Liver (tissue), 8 donors: ENCODE measurements at regions not wholly inside any gene's neighbourhood (a gene's known extent, or its start where the extent isn't known, plus 50 kb on each side); places are given as distances from the start of the nearest gene placed in this dataset.

Experiments
- DNase-seq: peaks from one replicate; pipeline ENCODE4 v3.0.0-alpha.2; 2017; ENCODE audit warnings: low spot score
- H3K27ac ChIP-seq, 2 donors: one replicate each; pipeline ENCODE4 v1.7.0; 2013; ENCODE audit warnings: inconsistent platforms in 2 of 2, low read length in 2 of 2, control low read depth in 1 of 2, low read depth in 1 of 2, mild to moderate bottlenecking in 1 of 2
- H3K27me3 ChIP-seq, 4 donors: one replicate each; pipeline versions ENCODE4 v1.6.1 to v1.7.0; 2013; ENCODE audit warnings: low read length in 3 of 4, inconsistent platforms in 1 of 4, mild to moderate bottlenecking in 1 of 4, moderate library complexity in 1 of 4; ENCODE audit not compliant: control insufficient read depth in 4 of 4, insufficient read depth in 4 of 4
- H3K36me3 ChIP-seq, 4 donors: one replicate each; pipeline versions ENCODE4 v1.6.1 to v1.7.0; 2013; ENCODE audit warnings: low read length in 3 of 4, mild to moderate bottlenecking in 3 of 4, low read depth in 1 of 4, moderate library complexity in 1 of 4; ENCODE audit not compliant: control insufficient read depth in 4 of 4, insufficient read depth in 3 of 4
- H3K4me1 ChIP-seq, 4 donors: one replicate each; pipeline versions ENCODE4 v1.6.1 to v1.7.0; 2013; ENCODE audit warnings: low read length in 3 of 4, mild to moderate bottlenecking in 3 of 4, moderate library complexity in 1 of 4; ENCODE audit not compliant: control insufficient read depth in 4 of 4, insufficient read depth in 4 of 4
- H3K4me3 ChIP-seq, 3 donors: one replicate each; pipeline versions ENCODE4 v1.6.1 to v1.7.0; 2013; ENCODE audit warnings: low read length in 3 of 3, control low read depth in 1 of 3, low read depth in 1 of 3, mild to moderate bottlenecking in 1 of 3
- H3K9ac ChIP-seq, 2 donors: one replicate each; pipeline ENCODE4 v1.7.0; 2013; ENCODE audit warnings: low read length in 2 of 2, mild to moderate bottlenecking in 2 of 2, moderate library complexity in 2 of 2, control low read depth in 1 of 2, low read depth in 1 of 2
- H3K9me3 ChIP-seq, 4 donors: one replicate each; pipeline versions ENCODE4 v1.6.1 to v1.7.0; 2013; ENCODE audit warnings: low read length in 3 of 4; ENCODE audit not compliant: control insufficient read depth in 4 of 4
- ATF3 ChIP-seq: IDR thresholded peaks from 2 replicates; pipeline ENCODE4 v1.6.1; 2016; ENCODE audit warnings: antibody characterized with exemption
- CTCF ChIP-seq: fragments of 150-350 bp; IDR thresholded peaks from 2 replicates; pipeline ENCODE4 v1.5.1; 2017; ENCODE audit warnings: improper control_type of control experiment, low read depth, low read length; ENCODE audit not compliant: missing input control
- EGR1 ChIP-seq, 2 donors: IDR thresholded peaks; 2 replicates each; pipeline ENCODE4 v1.6.1; 2016 to 2018; ENCODE audit warnings: antibody characterized with exemption in 2 of 2, low read depth in 2 of 2
- FOXA1 ChIP-seq: IDR thresholded peaks from 2 replicates; pipeline ENCODE4 v1.6.1; 2016; ENCODE audit warnings: antibody characterized with exemption
- FOXA2 ChIP-seq: IDR thresholded peaks from 2 replicates; pipeline ENCODE4 v1.6.1; 2016; ENCODE audit warnings: antibody characterized with exemption
- GABPA ChIP-seq, 2 donors: IDR thresholded peaks in 1 of 2; conservative IDR thresholded peaks in 1 of 2; 2 replicates each; pipeline ENCODE4 v1.6.1; 2016; ENCODE audit warnings: antibody characterized with exemption in 2 of 2, mild to moderate bottlenecking in 1 of 2, moderate library complexity in 1 of 2
- HNF4A ChIP-seq, 2 donors: conservative IDR thresholded peaks; 2 replicates each; pipeline ENCODE4 v1.6.1; 2016; ENCODE audit warnings: antibody characterized with exemption in 2 of 2, mild to moderate bottlenecking in 2 of 2
- HNF4G ChIP-seq: IDR thresholded peaks from 2 replicates; pipeline ENCODE4 v1.6.1; 2016; ENCODE audit warnings: antibody characterized with exemption
- JUND ChIP-seq, 2 donors: IDR thresholded peaks; 2 replicates each; pipeline ENCODE4 v1.6.1; 2016; ENCODE audit warnings: antibody characterized with exemption in 2 of 2
- MAX ChIP-seq: IDR thresholded peaks from 2 replicates; pipeline ENCODE4 v1.6.1; 2016; ENCODE audit warnings: antibody characterized with exemption
- NR2F2 ChIP-seq: IDR thresholded peaks from 2 replicates; pipeline ENCODE4 v1.6.1; 2016; ENCODE audit warnings: antibody characterized with exemption
- RAD21 ChIP-seq, 2 donors: IDR thresholded peaks; 2 replicates each; pipeline ENCODE4 v1.6.1; 2016; ENCODE audit warnings: antibody characterized with exemption in 2 of 2, mild to moderate bottlenecking in 2 of 2
- REST ChIP-seq: IDR thresholded peaks from 2 replicates; pipeline ENCODE4 v1.6.1; 2016; ENCODE audit warnings: antibody characterized with exemption, mild to moderate bottlenecking
- RXRA ChIP-seq, 2 donors: IDR thresholded peaks; 2 replicates each; pipeline ENCODE4 v1.6.1; 2017 to 2018; ENCODE audit warnings: antibody characterized with exemption in 2 of 2, mild to moderate bottlenecking in 1 of 2
- SP1 ChIP-seq: IDR thresholded peaks from 2 replicates; pipeline ENCODE4 v1.6.1; 2018; ENCODE audit warnings: antibody characterized with exemption, mild to moderate bottlenecking
- TAF1 ChIP-seq: conservative IDR thresholded peaks from 2 replicates; pipeline ENCODE4 v1.6.1; 2016; ENCODE audit warnings: antibody characterized with exemption, mild to moderate bottlenecking
- YY1 ChIP-seq: IDR thresholded peaks from 2 replicates; pipeline ENCODE4 v1.6.1; 2016; ENCODE audit warnings: antibody characterized with exemption, mild to moderate bottlenecking
- ZBTB33 ChIP-seq: IDR thresholded peaks from 2 replicates; pipeline ENCODE4 v1.6.1; 2016; ENCODE audit warnings: antibody characterized with exemption
- WGBS: extraction: QIAGEN DNeasy Blood & Tissue Kit; methylation state at CpG from one replicate; pipeline ENCODE4 v1.1.7; 2013; 5-methylcytosine and 5-hydroxymethylcytosine counted together
- donor health status: healthy.
- donor health status: healthy.
- donor health status: healthy.
- donor health status: healthy.
- donor health status: healthy.

- Histone ChIP-seq H3K27me3 (peaks cover 0 to 5% (median 1%) of the 10 kb centered on the region in 4 donors), H3K9me3 (no peaks in the 10 kb centered on the region), H3K36me3 (no peaks in the 10 kb centered on the region), H3K9ac (no peak overlapping the region), H3K4me3 (no peak overlapping the region), H3K4me1 (peaks cover 0 to 2% (median 0%) of the 10 kb centered on the region in 4 donors), H3K27ac (no peak overlapping the region)
- no peak for TF ChIP-seq EGR1 (IDR thresholded peaks at IDR 0.05; ENCODE audit: low read depth in 2 of 2)
- no peak for TF ChIP-seq FOXA1
- no peak for TF ChIP-seq MAX
- no peak for TF ChIP-seq GABPA (IDR thresholded peaks at IDR 0.05 in 1 of 2, conservative IDR thresholded peaks at IDR 0.05 in 1 of 2)
- TF ChIP-seq ZBTB33: no peak
- no peak for TF ChIP-seq FOXA2
- TF ChIP-seq YY1: no peak
- TF ChIP-seq TAF1: no peak
- no peak for TF ChIP-seq ATF3
- no peak for TF ChIP-seq RXRA (IDR thresholded peaks at IDR 0.05)
- no peak for TF ChIP-seq JUND (IDR thresholded peaks at IDR 0.05)
- TF ChIP-seq RAD21 (IDR thresholded peaks at IDR 0.05): no peak
- no peak for TF ChIP-seq SP1
- no peak for TF ChIP-seq REST
- TF ChIP-seq CTCF: no peak
- TF ChIP-seq HNF4G: no peak
- TF ChIP-seq NR2F2: no peak
- no peak for TF ChIP-seq HNF4A (conservative IDR thresholded peaks at IDR 0.05)
- 94% methylated on average over 3 of the region's 3 CpGs for WGBS
- DNase-seq: no peak
Measured at GRCh38 chr10:78474743-78475142, 441.1 kb downstream of the RPS24 start.
